Trophoblast cell (in vitro differentiated cells and primary cell): ENCODE measurements at regions not wholly inside any gene's neighbourhood (a gene's known extent, or its start where the extent isn't known, plus 50 kb on each side); places are given as distances from the start of the nearest gene placed in this dataset.
A peak's percentile ranks its signal among the peaks of the same experiment; 100 is the strongest.

Experiments
- DNase-seq, 2 donors: peaks; one replicate each; pipeline ENCODE4 v3.0.0-alpha.2; 2016
- H2AFZ ChIP-seq: 2 replicates; pipeline ENCODE4 v1.6.1; 2013; ENCODE audit warnings: low read length, moderate library complexity, mild to moderate bottlenecking; ENCODE audit not compliant: insufficient read depth, poor library complexity
- H2AK5ac ChIP-seq: 2 replicates; pipeline ENCODE4 v1.6.1; 2013; ENCODE audit warnings: mild to moderate bottlenecking, low read length
- H2BK120ac ChIP-seq: 2 replicates; pipeline ENCODE4 v1.6.1; 2013; ENCODE audit warnings: low read length, mild to moderate bottlenecking, moderate library complexity; ENCODE audit not compliant: insufficient read depth, poor library complexity
- H2BK12ac ChIP-seq: 2 replicates; pipeline ENCODE4 v1.6.1; 2013; ENCODE audit warnings: mild to moderate bottlenecking, low read length, moderate library complexity
- H2BK5ac ChIP-seq: 2 replicates; pipeline ENCODE4 v1.6.1; 2013; ENCODE audit warnings: low read length, low read depth, moderate library complexity, mild to moderate bottlenecking; ENCODE audit not compliant: poor library complexity
- H3K14ac ChIP-seq: 2 replicates; pipeline ENCODE4 v1.6.1; 2013; ENCODE audit warnings: mild to moderate bottlenecking, low read length
- H3K18ac ChIP-seq: 2 replicates; pipeline ENCODE4 v1.6.1; 2013; ENCODE audit warnings: mild to moderate bottlenecking, low read length
- H3K23ac ChIP-seq: 2 replicates; pipeline ENCODE4 v1.6.1; 2013; ENCODE audit warnings: low read length
- H3K27ac ChIP-seq: 2 replicates; pipeline ENCODE4 v1.5.1; 2013; ENCODE audit warnings: low read depth, mild to moderate bottlenecking, inconsistent platforms, low read length, moderate library complexity
- H3K27me3 ChIP-seq: 2 replicates; pipeline ENCODE4 v1.6.1; 2013; ENCODE audit warnings: inconsistent platforms, mild to moderate bottlenecking, low read length, moderate library complexity; ENCODE audit not compliant: insufficient read depth
- H3K36me3 ChIP-seq, 2 experiments: 1 replicate in 1 of 2; 2 replicates in 1 of 2; pipeline ENCODE4 v1.6.1; 2013; ENCODE audit warnings: low read length in 2 of 2, mild to moderate bottlenecking in 2 of 2, moderate library complexity in 1 of 2; ENCODE audit not compliant: insufficient read depth in 2 of 2, control insufficient read depth in 1 of 2
- H3K4ac ChIP-seq: 2 replicates; pipeline ENCODE4 v1.6.1; 2013; ENCODE audit warnings: low read depth, mild to moderate bottlenecking, low read length, moderate library complexity
- H3K4me1 ChIP-seq, 2 experiments: 1 replicate in 1 of 2; 2 replicates in 1 of 2; pipeline ENCODE4 v1.6.1; 2013; ENCODE audit warnings: low read length in 2 of 2, mild to moderate bottlenecking in 2 of 2, moderate library complexity in 1 of 2; ENCODE audit not compliant: insufficient read depth in 2 of 2, control insufficient read depth in 1 of 2
- H3K4me2 ChIP-seq: 2 replicates; pipeline ENCODE4 v1.6.1; 2013; ENCODE audit warnings: inconsistent platforms, mild to moderate bottlenecking, low read length, moderate library complexity
- H3K4me3 ChIP-seq: 2 replicates; pipeline ENCODE4 v1.5.1; 2013; ENCODE audit warnings: mild to moderate bottlenecking, low read depth, low read length, inconsistent platforms
- H3K79me1 ChIP-seq: one replicate; pipeline ENCODE4 v1.6.1; 2013; ENCODE audit warnings: low read length
- H3K79me2 ChIP-seq: 2 replicates; pipeline ENCODE4 v1.6.1; 2013; ENCODE audit warnings: low read length, mild to moderate bottlenecking; ENCODE audit not compliant: control insufficient read depth, insufficient read depth, poor library complexity
- H3K9ac ChIP-seq: 2 replicates; pipeline ENCODE4 v1.6.1; 2013; ENCODE audit warnings: mild to moderate bottlenecking, low read length
- H3K9me3 ChIP-seq: 2 replicates; pipeline ENCODE4 v1.6.1; 2013; ENCODE audit warnings: low read depth, mild to moderate bottlenecking, control low read depth, inconsistent platforms, low read length; ENCODE audit not compliant: insufficient read depth
- H4K12ac ChIP-seq: 2 replicates; pipeline ENCODE4 v1.6.1; 2013; ENCODE audit warnings: low read depth, mild to moderate bottlenecking, low read length, moderate library complexity
- H4K8ac ChIP-seq: 2 replicates; pipeline ENCODE4 v1.6.1; 2013; ENCODE audit warnings: low read depth, mild to moderate bottlenecking, low read length, moderate library complexity
- H4K91ac ChIP-seq: one replicate; pipeline ENCODE4 v1.6.1; 2013; ENCODE audit warnings: low read depth, mild to moderate bottlenecking, low read length, moderate library complexity
- WGBS: extraction: QIAGEN DNeasy Blood & Tissue Kit; methylation state at CpG from one replicate; pipeline ENCODE4 v1.1.7; 2013; ENCODE audit warnings: missing lambda C conversion rate; ENCODE audit not compliant: insufficient read length, insufficient coverage; ENCODE audit errors: extremely low coverage; 5-methylcytosine and 5-hydroxymethylcytosine counted together

GRCh38 chr10:123535386-123535785, 130.8 kb upstream of the GPR26 start:
- Histone ChIP-seq H3K18ac (no peak overlapping the region), H2BK120ac (no peak overlapping the region), H3K79me2 (no peaks in the 10 kb centered on the region), H2BK12ac (no peak overlapping the region), H4K8ac (no peak overlapping the region), H4K12ac (no peak overlapping the region), H3K27ac (no peak overlapping the region), H3K36me3 (no peaks in the 10 kb centered on the region), H3K4ac (no peak overlapping the region), H2BK5ac (no peak overlapping the region), H3K9ac (no peak overlapping the region), H3K27me3 (no peaks in the 10 kb centered on the region), H3K4me1 (no peaks in the 10 kb centered on the region), H3K9me3 (no peaks in the 10 kb centered on the region), H3K79me1 (no peaks in the 10 kb centered on the region), H3K23ac (no peak overlapping the region), H4K91ac (no peak overlapping the region), H3K4me3 (no peak overlapping the region), H2AFZ (no peak overlapping the region), H3K14ac (no peak overlapping the region), H2AK5ac (no peak overlapping the region), H3K4me2 (no peak overlapping the region)
- DNase-seq: no peak
- no CpG with 5 or more reads among the region's 5 CpGs for WGBS

GRCh38 chr10:123536176-123536845, 129.8 kb upstream of the GPR26 start:
- H2AK5ac ChIP-seq: no peak overlapping the region
- no peak overlapping the region for H4K12ac ChIP-seq
- H3K36me3 ChIP-seq: no peaks in the 10 kb centered on the region
- no peak overlapping the region for H3K14ac ChIP-seq
- H3K27ac ChIP-seq: no peak overlapping the region
- H4K91ac ChIP-seq: no peak overlapping the region
- no peak overlapping the region for H3K9ac ChIP-seq
- no peak overlapping the region for H3K23ac ChIP-seq
- no peak overlapping the region for H2BK5ac ChIP-seq
- no peaks in the 10 kb centered on the region for H3K79me1 ChIP-seq
- no peak overlapping the region for H3K4ac ChIP-seq
- no peak for DNase-seq
- H3K4me1 ChIP-seq: no peaks in the 10 kb centered on the region
- no peak overlapping the region for H2BK120ac ChIP-seq
- no peak overlapping the region for H2AFZ ChIP-seq
- no peak overlapping the region for H3K18ac ChIP-seq
- no peak overlapping the region for H3K4me3 ChIP-seq
- H3K9me3 ChIP-seq: no peaks in the 10 kb centered on the region
- no peak overlapping the region for H3K4me2 ChIP-seq
- H2BK12ac ChIP-seq: no peak overlapping the region
- H4K8ac ChIP-seq: no peak overlapping the region
- H3K27me3 ChIP-seq: no peaks in the 10 kb centered on the region
- no CpG with 5 or more reads among the region's 6 CpGs for WGBS
- H3K79me2 ChIP-seq: no peaks in the 10 kb centered on the region

GRCh38 chr10:123537188-123537961, 128.8 kb upstream of the GPR26 start:
- no peaks in the 10 kb centered on the region for H3K4me1 ChIP-seq
- H3K27ac ChIP-seq: no peak overlapping the region
- H3K79me1 ChIP-seq: no peaks in the 10 kb centered on the region
- no peak overlapping the region for H2BK12ac ChIP-seq
- no peak overlapping the region for H4K8ac ChIP-seq
- H3K36me3 ChIP-seq: no peaks in the 10 kb centered on the region
- no peak overlapping the region for H3K4me3 ChIP-seq
- H3K27me3 ChIP-seq: no peaks in the 10 kb centered on the region
- H2BK120ac ChIP-seq: no peak overlapping the region
- no peak overlapping the region for H3K9ac ChIP-seq
- no peak for DNase-seq
- no peak overlapping the region for H3K14ac ChIP-seq
- WGBS: no CpG with 5 or more reads among the region's 6 CpGs
- no peak overlapping the region for H4K12ac ChIP-seq
- H3K23ac ChIP-seq: no peak overlapping the region
- H3K4me2 ChIP-seq: no peak overlapping the region
- peak overlapping the region; percentile 3 for H4K91ac ChIP-seq
- H2BK5ac ChIP-seq: no peak overlapping the region
- no peaks in the 10 kb centered on the region for H3K79me2 ChIP-seq
- H3K9me3 ChIP-seq: no peaks in the 10 kb centered on the region
- H2AK5ac ChIP-seq: no peak overlapping the region
- no peak overlapping the region for H2AFZ ChIP-seq
- no peak overlapping the region for H3K18ac ChIP-seq
- H3K4ac ChIP-seq: no peak overlapping the region

GRCh38 chr10:123538401-123539320, 127.5 kb upstream of the GPR26 start:
- Histone ChIP-seq H4K12ac (no peak overlapping the region), H4K8ac (peak overlapping the region; percentile 8), H3K14ac (peak overlapping the region; percentile 21), H2BK5ac (peak overlapping the region; percentile 10), H3K36me3 (no peaks in the 10 kb centered on the region), H3K27me3 (no peaks in the 10 kb centered on the region), H3K9ac (no peak overlapping the region), H3K4ac (peak overlapping the region; percentile 5), H3K9me3 (no peaks in the 10 kb centered on the region), H3K18ac (peak overlapping the region; percentile 30), H2AK5ac (no peak overlapping the region), H3K27ac (no peak overlapping the region), H3K79me2 (no peaks in the 10 kb centered on the region), H2BK12ac (peak overlapping the region; percentile 66), H3K4me3 (no peak overlapping the region), H3K79me1 (no peaks in the 10 kb centered on the region), H2BK120ac (peak overlapping the region; percentile 23), H2AFZ (no peak overlapping the region), H3K23ac (no peak overlapping the region), H4K91ac (peak overlapping the region; percentile 88), H3K4me1 (no peaks in the 10 kb centered on the region), H3K4me2 (no peak overlapping the region)
- no CpG with 5 or more reads among the region's 12 CpGs for WGBS
- no peak for DNase-seq
